PFSK-1 (cell line): ENCODE measurements at regions not wholly inside any gene's neighbourhood (a gene's known extent, or its start where the extent isn't known, plus 50 kb on each side); places are given as distances from the start of the nearest gene placed in this dataset.

ENCODE experiments used
- POLR2AphosphoS5 ChIP-seq: IDR thresholded peaks from 2 replicates; pipeline ENCODE4 v1.6.1; 2012; ENCODE audit warnings: low read depth, mild to moderate bottlenecking, control low read depth, low read length, moderate library complexity
- TAF1 ChIP-seq: IDR thresholded peaks from 2 replicates; pipeline ENCODE4 v1.6.1; 2012; ENCODE audit warnings: low read length, control low read depth, borderline replicate concordance; ENCODE audit not compliant: insufficient read depth
- TF ChIP-seq, protein P1 (sequence below), 2 experiments: IDR thresholded peaks; 2 replicates each; pipeline versions ENCODE4 v1.6.1 to v1.8.0; 2011 to 2012; ENCODE audit warnings: low read depth in 2 of 2, low read length in 2 of 2, control low read depth in 1 of 2, inconsistent platforms in 1 of 2, mild to moderate bottlenecking in 1 of 2, moderate library complexity in 1 of 2; ENCODE audit not compliant: insufficient read depth in 1 of 2

DNA sequence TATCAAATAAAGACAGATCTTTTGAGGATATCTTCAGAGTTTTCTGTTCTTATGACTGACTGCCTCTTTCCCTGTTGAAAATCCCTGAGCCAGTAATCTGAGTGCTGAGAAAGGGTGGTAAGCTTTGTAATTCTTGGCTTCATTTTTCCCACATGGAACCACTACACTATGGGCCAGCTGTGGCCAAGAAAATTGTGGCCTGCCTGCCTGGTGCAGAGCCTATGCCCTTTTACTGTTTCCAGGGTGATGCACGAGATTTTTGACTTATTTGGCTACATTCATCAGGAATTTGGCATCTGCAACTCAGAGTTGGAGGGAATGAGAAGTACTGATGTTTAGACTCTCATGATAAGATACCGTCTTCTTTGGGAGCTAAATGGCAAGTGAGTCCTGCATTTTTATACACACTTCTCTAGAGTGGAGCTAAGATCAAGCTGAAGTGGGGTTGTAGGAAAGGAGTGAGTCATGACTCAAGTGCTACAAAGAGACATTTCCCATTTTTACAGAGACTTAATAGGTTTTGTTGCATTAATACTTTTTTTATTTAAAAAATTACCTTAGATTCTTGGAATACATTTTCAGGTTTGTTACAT, 328.2 kb upstream of the CDH7 start:
- TF ChIP-seq, protein P1, sequence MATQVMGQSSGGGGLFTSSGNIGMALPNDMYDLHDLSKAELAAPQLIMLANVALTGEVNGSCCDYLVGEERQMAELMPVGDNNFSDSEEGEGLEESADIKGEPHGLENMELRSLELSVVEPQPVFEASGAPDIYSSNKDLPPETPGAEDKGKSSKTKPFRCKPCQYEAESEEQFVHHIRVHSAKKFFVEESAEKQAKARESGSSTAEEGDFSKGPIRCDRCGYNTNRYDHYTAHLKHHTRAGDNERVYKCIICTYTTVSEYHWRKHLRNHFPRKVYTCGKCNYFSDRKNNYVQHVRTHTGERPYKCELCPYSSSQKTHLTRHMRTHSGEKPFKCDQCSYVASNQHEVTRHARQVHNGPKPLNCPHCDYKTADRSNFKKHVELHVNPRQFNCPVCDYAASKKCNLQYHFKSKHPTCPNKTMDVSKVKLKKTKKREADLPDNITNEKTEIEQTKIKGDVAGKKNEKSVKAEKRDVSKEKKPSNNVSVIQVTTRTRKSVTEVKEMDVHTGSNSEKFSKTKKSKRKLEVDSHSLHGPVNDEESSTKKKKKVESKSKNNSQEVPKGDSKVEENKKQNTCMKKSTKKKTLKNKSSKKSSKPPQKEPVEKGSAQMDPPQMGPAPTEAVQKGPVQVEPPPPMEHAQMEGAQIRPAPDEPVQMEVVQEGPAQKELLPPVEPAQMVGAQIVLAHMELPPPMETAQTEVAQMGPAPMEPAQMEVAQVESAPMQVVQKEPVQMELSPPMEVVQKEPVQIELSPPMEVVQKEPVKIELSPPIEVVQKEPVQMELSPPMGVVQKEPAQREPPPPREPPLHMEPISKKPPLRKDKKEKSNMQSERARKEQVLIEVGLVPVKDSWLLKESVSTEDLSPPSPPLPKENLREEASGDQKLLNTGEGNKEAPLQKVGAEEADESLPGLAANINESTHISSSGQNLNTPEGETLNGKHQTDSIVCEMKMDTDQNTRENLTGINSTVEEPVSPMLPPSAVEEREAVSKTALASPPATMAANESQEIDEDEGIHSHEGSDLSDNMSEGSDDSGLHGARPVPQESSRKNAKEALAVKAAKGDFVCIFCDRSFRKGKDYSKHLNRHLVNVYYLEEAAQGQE (IDR thresholded peaks at IDR 0.05; ENCODE audit: insufficient read depth in 1 of 2, low read depth in 2 of 2, low read length in 2 of 2) = no peak
- TF ChIP-seq POLR2AphosphoS5 (no peak), TAF1 (no peak)
